M059J (cell line): ENCODE measurements at regions not wholly inside any gene's neighbourhood (a gene's known extent, or its start where the extent isn't known, plus 50 kb on each side); places are given as distances from the start of the nearest gene placed in this dataset.
"Not testable (repeated sequence)": the region's sequence is repeated elsewhere in the genome, so short reads cannot be mapped to it uniquely, and the experiment has no call there.

Source experiments
- DNase-seq: peaks from one replicate; pipeline ENCODE4 v3.0.0-alpha.2; 2012; ENCODE audit warnings: low read depth

- no peak for DNase-seq
These were observed 75.3 kb upstream of the SYT10 start for GRCh38 chr12:33514893-33515292.

GRCh38 chr12:33519566-33519965 lies 79.9 kb upstream of the SYT10 start:
- DNase-seq = no peak

GRCh38 chr12:33520505-33521302 lies 81.1 kb upstream of the SYT10 start:
- peak; percentile 24 for DNase-seq

- no peak for DNase-seq
These were observed 89.4 kb upstream of the SYT10 start for GRCh38 chr12:33529031-33529430.

GRCh38 chr12:33529810-33530209 lies 90.2 kb upstream of the SYT10 start:
- DNase-seq = no peak

- DNase-seq = no peak
These were observed 91.6 kb upstream of the SYT10 start for GRCh38 chr12:33531261-33531660.

GRCh38 chr12:33533527-33533926 lies 93.9 kb upstream of the SYT10 start:
- no peak for DNase-seq

- no peak for DNase-seq
These were observed 96.8 kb upstream of the SYT10 start for GRCh38 chr12:33536431-33536830.

- no peak for DNase-seq
These were observed 106.4 kb upstream of the SYT10 start for GRCh38 chr12:33546004-33546403.

GRCh38 chr12:33547084-33547483 lies 107.5 kb upstream of the SYT10 start:
- no peak for DNase-seq

- DNase-seq = not testable (repeated sequence)
These were observed 110.6 kb upstream of the SYT10 start for GRCh38 chr12:33550214-33550613.

GRCh38 chr12:33551006-33551405 lies 111.4 kb upstream of the SYT10 start:
- DNase-seq = no peak

GRCh38 chr12:33555128-33555527 lies 115.5 kb upstream of the SYT10 start:
- no peak for DNase-seq

GRCh38 chr12:33560653-33561208 lies 121.1 kb upstream of the SYT10 start:
- peak; percentile 4 for DNase-seq

- DNase-seq = no peak
These were observed 122.8 kb upstream of the SYT10 start for GRCh38 chr12:33562401-33562800.

GRCh38 chr12:33566403-33566802 lies 126.8 kb upstream of the SYT10 start:
- no peak for DNase-seq

GRCh38 chr12:33575346-33575745 lies 135.7 kb upstream of the SYT10 start:
- no peak for DNase-seq

- no peak for DNase-seq
These were observed 142.0 kb upstream of the SYT10 start for GRCh38 chr12:33581613-33582122.

- no peak for DNase-seq
These were observed 147.0 kb upstream of the SYT10 start for GRCh38 chr12:33586576-33586975.

- DNase-seq = peak; percentile 93
These were observed 147.7 kb upstream of the SYT10 start for GRCh38 chr12:33587354-33587753.

GRCh38 chr12:33587784-33588712 lies 148.4 kb upstream of the SYT10 start:
- peak; percentile 97 for DNase-seq

- no peak for DNase-seq
These were observed 149.2 kb upstream of the SYT10 start for GRCh38 chr12:33588725-33589405.
